Caki2 (cell line): ENCODE measurements at regions not wholly inside any gene's neighbourhood (a gene's known extent, or its start where the extent isn't known, plus 50 kb on each side); places are given as distances from the start of the nearest gene placed in this dataset.

Experiments used
- DNase-seq: peaks from one replicate; pipeline ENCODE4 v3.0.0-alpha.2; 2015; ENCODE audit warnings: low read depth
- in situ Hi-C: cut with HindIII; loops from 2 replicates; pipeline ENCODE4 v1.10.0; 2016; ENCODE audit warnings: low sequenced_read_pairs, low pct_unique_long_range_greater_than_20kb, mixed read lengths

GRCh38 chr15:35748105-35748504, 202.1 kb upstream of the DPH6 start:
- no peak for DNase-seq
- in situ Hi-C loops, result no loop called here

- DNase-seq, result no peak
- in situ Hi-C loops, result no loop called here
Observed at GRCh38 chr15:35750051-35750450, 204.1 kb upstream of the DPH6 start.

- peak; percentile 61 for DNase-seq
- in situ Hi-C loops, result no loop called here
Observed at GRCh38 chr15:35751413-35752133, 205.6 kb upstream of the DPH6 start.

- in situ Hi-C loops, result no loop called here
- no peak for DNase-seq
Observed at GRCh38 chr15:35752134-35752466, 206.1 kb upstream of the DPH6 start.

- in situ Hi-C loops, result no loop called here
- DNase-seq, result no peak
Observed at GRCh38 chr15:35753486-35753885, 207.5 kb upstream of the DPH6 start.

GRCh38 chr15:35755237-35755802, 209.4 kb upstream of the DPH6 start:
- no peak for DNase-seq
- in situ Hi-C loops, result no loop called here

GRCh38 chr15:35756623-35757022, 210.7 kb upstream of the DPH6 start:
- no peak for DNase-seq
- in situ Hi-C loops, result no loop called here

- in situ Hi-C loops, result no loop called here
- DNase-seq, result no peak
Observed at GRCh38 chr15:35757361-35757760, 211.4 kb upstream of the DPH6 start.

GRCh38 chr15:35757765-35758164, 211.8 kb upstream of the DPH6 start:
- in situ Hi-C loops, result no loop called here
- no peak for DNase-seq

- DNase-seq, result no peak
- in situ Hi-C loops, result no loop called here
Observed at GRCh38 chr15:35764661-35765519, 218.9 kb upstream of the DPH6 start.

- DNase-seq, result peak; percentile 37
- in situ Hi-C loops, result no loop called here
Observed at GRCh38 chr15:35768949-35769348, 223.0 kb upstream of the DPH6 start.

- in situ Hi-C loops, result no loop called here
- DNase-seq, result no peak
Observed at GRCh38 chr15:35769656-35770055, 223.7 kb upstream of the DPH6 start.

GRCh38 chr15:35771746-35772442, 225.9 kb upstream of the DPH6 start:
- no peak for DNase-seq
- in situ Hi-C loops, result no loop called here

- DNase-seq, result no peak
- in situ Hi-C loops, result no loop called here
Observed at GRCh38 chr15:35774653-35775052, 228.7 kb upstream of the DPH6 start.

GRCh38 chr15:35775471-35775870, 229.5 kb upstream of the DPH6 start:
- in situ Hi-C loops, result no loop called here
- no peak for DNase-seq

GRCh38 chr15:35777061-35777460, 231.1 kb upstream of the DPH6 start:
- in situ Hi-C loops, result no loop called here
- DNase-seq, result no peak

GRCh38 chr15:35783203-35783602, 237.2 kb upstream of the DPH6 start:
- in situ Hi-C loops, result no loop called here
- no peak for DNase-seq

- DNase-seq, result no peak
- in situ Hi-C loops, result no loop called here
Observed at GRCh38 chr15:35784745-35785144, 238.8 kb upstream of the DPH6 start.

- no peak for DNase-seq
- in situ Hi-C loops, result no loop called here
Observed at GRCh38 chr15:35810007-35810406, 264.0 kb upstream of the DPH6 start.
